Cardiac septum (tissue), 1 donor: ENCODE measurements at regions not wholly inside any gene's neighbourhood (a gene's known extent, or its start where the extent isn't known, plus 50 kb on each side); places are given as distances from the start of the nearest gene placed in this dataset.

Experiments
- DNase-seq: peaks from one replicate; pipeline ENCODE4 v3.0.0-alpha.2; 2020; ENCODE audit warnings: low spot score
- intact Hi-C: fragments of 100-400 bp; cut with DNase I; formaldehyde crosslinking; loops from one replicate; pipeline ENCODE4 v1.14.0; 2022
- donor health status: DM: no; HTN: no; CAD: no.

GRCh38 chr18:11251229-11251890 lies 102.0 kb upstream of the PIEZO2 start:
- DNase-seq = no peak

GRCh38 chr18:11249391-11249790 lies 100.0 kb upstream of the PIEZO2 start:
- no peak for DNase-seq
- intact Hi-C loops = no loop called here

More at GRCh38 chr18:11251229-11251890, 102.0 kb upstream of the PIEZO2 start:
- intact Hi-C loops = no loop called here

- DNase-seq = no peak
- intact Hi-C loops = no loop called here
Observed at GRCh38 chr18:11247381-11247970, 98.1 kb upstream of the PIEZO2 start.

- intact Hi-C loops = no loop called here
- DNase-seq = no peak
Observed at GRCh38 chr18:11246495-11247300, 97.3 kb upstream of the PIEZO2 start.

- DNase-seq = no peak
- intact Hi-C loops = no loop called here
Observed at GRCh38 chr18:11245879-11246278, 96.5 kb upstream of the PIEZO2 start.

- no peak for DNase-seq
- intact Hi-C loops = no loop called here
Observed at GRCh38 chr18:11237484-11237883, 88.1 kb upstream of the PIEZO2 start.

GRCh38 chr18:11237066-11237465 lies 87.7 kb upstream of the PIEZO2 start:
- intact Hi-C loops = no loop called here

GRCh38 chr18:11224153-11224552 lies 74.8 kb upstream of the PIEZO2 start:
- DNase-seq = no peak
- intact Hi-C loops = no loop called here

More at GRCh38 chr18:11237066-11237465, 87.7 kb upstream of the PIEZO2 start:
- DNase-seq = no peak

GRCh38 chr18:11219571-11219970 lies 70.2 kb upstream of the PIEZO2 start:
- DNase-seq = no peak
- intact Hi-C loops = no loop called here

- intact Hi-C loops = no loop called here
Observed at GRCh38 chr18:11215216-11215615, 65.8 kb upstream of the PIEZO2 start.

GRCh38 chr18:11204020-11204419 lies 54.7 kb upstream of the PIEZO2 start:
- DNase-seq = no peak
- intact Hi-C loops = no loop called here

More at GRCh38 chr18:11215216-11215615, 65.8 kb upstream of the PIEZO2 start:
- DNase-seq = no peak

- no peak for DNase-seq
- intact Hi-C loops = no loop called here
Observed at GRCh38 chr18:11199477-11199876, 50.1 kb upstream of the PIEZO2 start.
